ENCODE measurements at regions not wholly inside any gene's neighbourhood (a gene's known extent, or its start where the extent isn't known, plus 50 kb on each side); places are given as distances from the start of the nearest gene placed in this dataset.
A peak's percentile ranks its signal among the peaks of the same experiment; 100 is the strongest.

- no peak for DNase-seq (ENCODE audit: low read depth)
Measured at GRCh38 chr10:29009464-29009863, 279.4 kb upstream of the LYZL1 start.

GRCh38 chr10:29011516-29011915 is 277.4 kb upstream of the LYZL1 start:
- DNase-seq (ENCODE audit: low read depth) = peak; percentile 57
- no peak overlapping the region for H3K4me3 ChIP-seq (ENCODE audit: low read depth, low read length)
- TF ChIP-seq CTCF (IDR thresholded peaks at IDR 0.05; ENCODE audit: insufficient read depth, low read length) = no peak

More at GRCh38 chr10:29009464-29009863, 279.4 kb upstream of the LYZL1 start:
- TF ChIP-seq CTCF (IDR thresholded peaks at IDR 0.05; ENCODE audit: insufficient read depth, low read length) = no peak
- H3K4me3 ChIP-seq (ENCODE audit: low read depth, low read length) = no peak overlapping the region

- H3K4me3 ChIP-seq (ENCODE audit: low read depth, low read length) = no peak overlapping the region
- no peak for TF ChIP-seq CTCF (IDR thresholded peaks at IDR 0.05; ENCODE audit: insufficient read depth, low read length)
- DNase-seq (ENCODE audit: low read depth) = no peak
Measured at GRCh38 chr10:29012926-29013554, 275.8 kb upstream of the LYZL1 start.

GRCh38 chr10:29021591-29021990 is 267.3 kb upstream of the LYZL1 start:
- TF ChIP-seq CTCF (IDR thresholded peaks at IDR 0.05; ENCODE audit: insufficient read depth, low read length) = no peak
- DNase-seq (ENCODE audit: low read depth) = no peak
- H3K4me3 ChIP-seq (ENCODE audit: low read depth, low read length) = no peak overlapping the region

GRCh38 chr10:29022513-29022912 is 266.4 kb upstream of the LYZL1 start:
- no peak for DNase-seq (ENCODE audit: low read depth)
- TF ChIP-seq CTCF (IDR thresholded peaks at IDR 0.05; ENCODE audit: insufficient read depth, low read length) = no peak
- no peak overlapping the region for H3K4me3 ChIP-seq (ENCODE audit: low read depth, low read length)

- TF ChIP-seq CTCF (IDR thresholded peaks at IDR 0.05; ENCODE audit: insufficient read depth, low read length) = no peak
- DNase-seq (ENCODE audit: low read depth) = no peak
- no peak overlapping the region for H3K4me3 ChIP-seq (ENCODE audit: low read depth, low read length)
Measured at GRCh38 chr10:29023678-29024077, 265.2 kb upstream of the LYZL1 start.
